NT2/D1 (cell line): ENCODE measurements at regions not wholly inside any gene's neighbourhood (a gene's known extent, or its start where the extent isn't known, plus 50 kb on each side); places are given as distances from the start of the nearest gene placed in this dataset.

Source experiments
- DNase-seq: peaks from one replicate; pipeline ENCODE4 v3.0.0-alpha.2; 2011; ENCODE audit warnings: low read depth, low spot score
- H3K27me3 ChIP-seq: 2 replicates; pipeline ENCODE4 v1.6.0; 2011; ENCODE audit warnings: mild to moderate bottlenecking; ENCODE audit not compliant: insufficient read length, insufficient read depth
- H3K36me3 ChIP-seq: 2 replicates; pipeline ENCODE4 v1.6.1; 2011; ENCODE audit warnings: mild to moderate bottlenecking, low read length, mixed read lengths; ENCODE audit not compliant: insufficient read depth, insufficient read length
- H3K4me1 ChIP-seq: 2 replicates; pipeline ENCODE4 v1.5.1; 2011; ENCODE audit not compliant: insufficient read depth, insufficient read length
- H3K4me3 ChIP-seq: 2 replicates; pipeline ENCODE4 v1.5.1; 2011; ENCODE audit warnings: low read depth; ENCODE audit not compliant: insufficient read length
- H3K9ac ChIP-seq: 2 replicates; pipeline ENCODE4 v1.6.0; 2011; ENCODE audit warnings: low read depth; ENCODE audit not compliant: insufficient read length
- H3K9me3 ChIP-seq: 2 replicates; pipeline ENCODE4 v1.5.1; 2011; ENCODE audit warnings: mild to moderate bottlenecking, low read length; ENCODE audit not compliant: insufficient read depth
- SUZ12 ChIP-seq: IDR thresholded peaks from 2 replicates; pipeline ENCODE4 v1.6.1; 2011; ENCODE audit not compliant: insufficient read length, insufficient read depth; ENCODE audit errors: extremely low read depth
- YY1 ChIP-seq: IDR thresholded peaks from 2 replicates; pipeline ENCODE4 v1.6.1; 2011; ENCODE audit not compliant: insufficient read length, insufficient read depth
- ZNF274 ChIP-seq: IDR thresholded peaks from 2 replicates; pipeline ENCODE4 v1.6.1; 2011; ENCODE audit warnings: mild to moderate bottlenecking, low read depth, low read length

DNA sequence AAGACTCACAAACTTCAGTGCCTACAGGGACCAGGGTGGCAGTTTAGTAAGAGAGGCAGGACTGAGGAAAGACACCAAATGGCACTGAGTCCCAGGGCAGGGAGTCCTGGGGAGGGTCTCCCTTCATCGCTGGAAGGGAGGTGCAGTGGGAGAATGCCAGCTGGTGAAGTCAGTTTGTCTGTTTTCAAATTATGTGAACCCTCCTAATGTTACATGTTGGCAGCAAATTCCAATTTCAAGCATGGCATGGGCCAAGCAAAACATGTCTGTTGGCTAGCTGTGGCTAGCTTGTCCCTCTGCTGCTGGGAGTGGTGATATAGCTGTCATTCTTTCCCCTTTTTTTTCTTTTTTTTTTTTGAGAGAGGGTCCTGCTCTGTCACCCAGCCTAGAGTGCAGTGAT is 55.9 kb upstream of the HAAO start:
- H3K4me3 ChIP-seq = no peak overlapping the region
- no peaks in the 10 kb centered on the region for H3K36me3 ChIP-seq
- no peaks in the 10 kb centered on the region for H3K27me3 ChIP-seq
- DNase-seq = no peak
- H3K9ac ChIP-seq = no peak overlapping the region
- H3K4me1 ChIP-seq = peaks cover 2% of the 10 kb centered on the region
- TF ChIP-seq YY1 (no peak), SUZ12 (no peak), ZNF274 (no peak)
- H3K9me3 ChIP-seq = no peaks in the 10 kb centered on the region

DNA sequence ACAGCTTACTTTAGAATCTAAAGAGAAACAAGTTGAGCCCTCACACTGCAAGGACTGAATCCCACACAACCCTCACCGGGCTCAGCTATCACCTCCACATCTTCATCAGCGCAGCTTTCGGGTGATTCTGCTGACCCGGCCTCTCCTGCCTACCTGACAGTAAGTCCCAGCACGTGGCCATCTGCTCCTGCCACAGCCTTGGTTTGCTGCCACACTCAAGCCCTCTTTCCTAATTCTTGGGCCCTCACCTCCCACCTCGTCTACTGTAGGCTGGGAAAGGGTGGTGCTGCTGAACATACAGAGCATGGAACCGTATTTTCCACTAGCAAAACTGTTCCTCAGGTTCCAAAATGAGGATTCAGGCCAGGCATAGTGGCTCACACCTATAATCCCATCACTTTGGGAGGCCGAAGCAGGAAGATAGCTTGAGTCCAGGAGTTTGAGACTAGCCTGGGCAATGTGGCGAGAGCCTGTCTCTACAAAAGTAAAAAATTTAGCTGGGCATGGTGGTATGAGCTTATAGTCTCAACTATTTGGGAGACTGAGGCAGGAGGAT is 55.3 kb upstream of the HAAO start:
- Histone ChIP-seq H3K27me3 (no peaks in the 10 kb centered on the region), H3K9ac (no peak overlapping the region), H3K4me1 (peaks cover 2% of the 10 kb centered on the region), H3K4me3 (no peak overlapping the region), H3K9me3 (no peaks in the 10 kb centered on the region), H3K36me3 (no peaks in the 10 kb centered on the region)
- DNase-seq = no peak
- no peak for TF ChIP-seq ZNF274
- TF ChIP-seq SUZ12 = no peak
- TF ChIP-seq YY1 = no peak

DNA sequence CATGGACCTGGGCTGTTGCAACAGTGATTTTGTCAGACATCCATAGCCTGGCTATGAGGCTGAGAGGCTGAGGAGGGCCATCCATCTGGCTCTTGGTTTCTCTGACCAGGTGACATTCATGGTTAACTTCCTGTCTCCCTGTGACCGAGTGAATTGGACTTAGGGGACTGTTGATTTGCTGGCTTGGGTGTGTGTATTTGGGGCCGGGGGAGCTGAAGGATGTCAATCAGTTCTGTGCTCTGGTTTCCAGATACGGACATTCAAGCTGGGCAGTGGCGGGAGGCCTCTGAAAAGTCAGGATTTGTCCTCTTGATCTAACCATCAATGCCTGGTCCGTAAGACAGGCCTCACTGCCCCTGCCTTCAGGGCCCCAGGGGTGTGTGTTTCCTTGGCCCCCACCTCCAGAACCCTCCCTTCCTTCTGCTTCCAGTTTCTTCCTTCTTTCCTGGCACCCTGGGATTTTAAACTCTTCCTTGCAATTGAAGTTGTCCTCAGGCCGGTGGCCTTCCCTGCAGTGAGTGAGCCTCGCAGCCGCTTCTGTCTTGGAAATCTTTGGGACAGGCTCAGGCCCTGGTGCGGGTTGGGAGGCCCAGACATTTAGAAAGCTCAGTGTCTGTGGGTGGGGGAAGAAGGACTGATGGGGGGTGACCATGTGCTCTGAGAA is 54.7 kb upstream of the HAAO start:
- Histone ChIP-seq H3K9ac (no peak overlapping the region), H3K4me1 (peaks cover 2% of the 10 kb centered on the region), H3K4me3 (no peak overlapping the region), H3K36me3 (no peaks in the 10 kb centered on the region), H3K27me3 (no peaks in the 10 kb centered on the region), H3K9me3 (no peaks in the 10 kb centered on the region)
- DNase-seq = no peak
- TF ChIP-seq YY1 = no peak
- no peak for TF ChIP-seq SUZ12
- no peak for TF ChIP-seq ZNF274

DNA sequence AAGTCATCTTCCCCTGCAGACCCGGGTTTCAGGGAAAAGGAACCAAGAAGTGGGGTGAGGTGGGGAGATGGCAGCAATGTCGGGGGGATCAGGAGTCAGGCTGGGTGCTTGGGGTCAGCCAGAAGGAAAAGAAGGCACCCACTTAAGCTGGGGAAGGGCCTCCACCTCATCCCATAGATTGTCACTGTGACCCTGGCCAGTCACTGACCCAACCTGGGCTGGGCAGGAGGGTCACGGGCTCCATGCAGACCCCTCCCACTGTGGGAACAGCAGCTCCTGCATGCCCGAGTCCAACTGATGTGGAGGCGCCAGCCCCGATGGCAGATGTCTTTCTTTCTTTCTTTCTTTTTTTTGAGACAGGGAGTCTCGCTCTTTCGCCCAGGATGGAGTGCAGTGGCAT is 53.6 kb upstream of the HAAO start:
- no peak for TF ChIP-seq SUZ12
- no peaks in the 10 kb centered on the region for H3K9me3 ChIP-seq
- H3K4me3 ChIP-seq = no peak overlapping the region
- H3K9ac ChIP-seq = no peak overlapping the region
- peaks cover 2% of the 10 kb centered on the region for H3K4me1 ChIP-seq
- DNase-seq = no peak
- no peaks in the 10 kb centered on the region for H3K36me3 ChIP-seq
- H3K27me3 ChIP-seq = no peaks in the 10 kb centered on the region

DNA sequence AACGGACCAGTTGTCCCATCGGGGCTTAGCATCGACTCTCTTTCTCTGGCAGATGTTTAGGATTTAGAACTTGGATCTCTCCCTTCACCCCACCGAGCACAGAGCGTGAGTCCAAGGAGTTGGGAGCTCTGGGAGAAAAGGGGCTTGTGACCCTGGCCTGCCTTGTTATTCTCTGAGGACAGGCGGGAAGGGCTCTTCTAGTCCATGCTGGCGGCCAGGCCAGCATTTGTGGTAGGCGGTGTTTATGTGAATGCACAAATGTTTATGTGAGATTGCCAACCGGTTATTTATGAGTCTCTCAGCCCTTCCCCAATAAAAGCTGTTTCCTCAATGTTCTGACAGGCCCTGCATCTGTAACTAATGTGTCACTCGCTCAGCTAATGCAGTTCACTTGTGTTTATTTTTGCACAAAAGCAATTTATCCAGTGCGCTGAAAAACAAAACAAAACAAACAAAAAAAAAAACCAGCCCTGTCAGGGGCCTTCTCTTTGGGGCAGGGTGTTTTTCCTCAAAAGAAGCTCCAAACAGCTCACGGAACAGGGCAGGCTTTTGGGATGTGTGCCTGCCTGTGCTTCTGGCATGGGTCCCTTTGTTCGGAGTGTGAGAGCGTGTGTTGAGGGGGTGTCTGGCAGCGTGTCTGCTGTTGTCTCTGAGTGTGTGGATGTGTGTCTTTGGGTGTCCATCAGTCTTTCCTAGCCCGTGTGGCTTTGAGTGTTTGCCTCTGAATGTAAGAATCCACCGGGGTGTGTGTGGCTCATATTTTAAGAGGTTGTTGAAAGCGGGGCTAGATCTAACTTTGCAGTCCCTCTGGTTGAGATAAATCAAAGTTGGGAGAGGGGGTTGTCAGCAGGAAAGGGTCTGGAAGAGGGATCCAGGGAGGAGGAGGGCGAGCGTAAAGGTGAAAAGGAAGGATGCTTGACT is 52.8 kb upstream of the HAAO start:
- H3K9ac ChIP-seq = no peak overlapping the region
- peaks cover 2% of the 10 kb centered on the region for H3K4me1 ChIP-seq
- no peaks in the 10 kb centered on the region for H3K27me3 ChIP-seq
- DNase-seq = no peak
- no peaks in the 10 kb centered on the region for H3K9me3 ChIP-seq
- TF ChIP-seq ZNF274 = no peak
- TF ChIP-seq SUZ12 = no peak
- no peak for TF ChIP-seq YY1
- H3K4me3 ChIP-seq = no peak overlapping the region
- H3K36me3 ChIP-seq = no peaks in the 10 kb centered on the region

DNA sequence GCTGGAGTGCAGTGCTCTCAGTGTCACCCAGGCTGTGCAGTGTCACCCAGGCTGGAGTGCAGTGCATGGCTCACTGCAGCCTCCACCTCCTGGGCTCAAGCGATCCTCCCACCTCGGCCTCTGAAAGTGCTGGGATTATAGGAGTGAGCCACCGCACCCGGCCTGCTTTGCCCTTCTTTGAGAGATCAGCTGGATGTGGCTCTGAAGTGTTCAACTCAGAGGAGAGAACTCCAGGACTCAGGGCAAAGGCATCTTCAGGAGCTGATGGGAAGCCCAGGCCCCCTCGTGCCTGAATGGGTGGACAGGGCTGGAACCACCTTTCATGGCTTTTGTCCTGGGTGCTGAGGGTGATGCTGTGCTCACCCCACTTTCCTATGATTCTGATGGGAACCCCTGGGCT is 52.0 kb upstream of the HAAO start:
- DNase-seq = no peak
- Histone ChIP-seq H3K36me3 (no peaks in the 10 kb centered on the region), H3K4me3 (no peak overlapping the region), H3K9ac (no peak overlapping the region), H3K27me3 (no peaks in the 10 kb centered on the region), H3K9me3 (no peaks in the 10 kb centered on the region), H3K4me1 (peaks cover 2% of the 10 kb centered on the region)
- TF ChIP-seq YY1 = no peak
- TF ChIP-seq SUZ12 = no peak
- no peak for TF ChIP-seq ZNF274

DNA sequence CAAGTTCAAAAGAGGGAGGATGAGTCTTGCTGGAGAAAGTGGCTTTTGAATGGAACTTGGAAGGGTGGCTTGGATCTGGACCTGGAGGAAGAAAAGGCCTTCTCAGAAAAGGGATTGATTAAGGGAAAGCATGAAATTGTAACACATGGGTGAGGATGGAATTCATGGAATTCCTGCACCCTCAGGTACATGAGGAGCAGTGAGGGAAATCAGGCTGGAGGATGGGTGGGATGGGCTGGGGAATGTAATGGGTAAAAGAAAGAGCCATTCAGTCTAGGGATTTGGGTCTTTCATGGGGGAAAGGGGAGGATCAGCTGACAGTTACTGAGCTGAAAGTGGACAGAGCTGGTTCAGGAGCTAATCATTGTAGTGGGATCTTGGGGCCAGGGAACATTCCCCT is 51.2 kb upstream of the HAAO start:
- no peak for DNase-seq
- Histone ChIP-seq H3K27me3 (no peaks in the 10 kb centered on the region), H3K4me1 (peaks cover 2% of the 10 kb centered on the region), H3K9ac (no peak overlapping the region), H3K4me3 (no peak overlapping the region), H3K36me3 (no peaks in the 10 kb centered on the region), H3K9me3 (no peaks in the 10 kb centered on the region)
- TF ChIP-seq ZNF274 (no peak), YY1 (no peak), SUZ12 (no peak)
